ENCODE measurements at regions not wholly inside any gene's neighbourhood (a gene's known extent, or its start where the extent isn't known, plus 50 kb on each side); places are given as distances from the start of the nearest gene placed in this dataset.

DNA sequence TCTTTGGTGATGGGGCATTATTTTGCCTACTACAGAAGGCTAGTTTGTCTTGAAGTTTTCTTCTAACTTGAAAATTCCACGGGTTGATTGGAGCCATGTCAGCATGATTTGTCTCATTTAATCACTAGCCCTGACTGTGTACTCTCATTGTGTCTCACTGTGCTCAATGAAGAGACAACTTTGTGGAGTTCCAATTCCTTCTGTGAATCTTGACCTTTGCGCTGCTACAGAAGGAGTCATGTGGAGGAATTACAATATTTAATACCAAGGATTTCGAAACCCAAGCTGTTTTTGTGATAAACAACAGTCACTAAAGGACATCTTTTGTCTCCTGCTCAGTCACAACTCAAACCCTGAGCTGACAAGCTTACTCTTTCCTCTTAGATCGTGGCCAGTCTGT lies 98.6 kb upstream of the ACTBL2 start:
- DNase-seq, result no peak

DNA sequence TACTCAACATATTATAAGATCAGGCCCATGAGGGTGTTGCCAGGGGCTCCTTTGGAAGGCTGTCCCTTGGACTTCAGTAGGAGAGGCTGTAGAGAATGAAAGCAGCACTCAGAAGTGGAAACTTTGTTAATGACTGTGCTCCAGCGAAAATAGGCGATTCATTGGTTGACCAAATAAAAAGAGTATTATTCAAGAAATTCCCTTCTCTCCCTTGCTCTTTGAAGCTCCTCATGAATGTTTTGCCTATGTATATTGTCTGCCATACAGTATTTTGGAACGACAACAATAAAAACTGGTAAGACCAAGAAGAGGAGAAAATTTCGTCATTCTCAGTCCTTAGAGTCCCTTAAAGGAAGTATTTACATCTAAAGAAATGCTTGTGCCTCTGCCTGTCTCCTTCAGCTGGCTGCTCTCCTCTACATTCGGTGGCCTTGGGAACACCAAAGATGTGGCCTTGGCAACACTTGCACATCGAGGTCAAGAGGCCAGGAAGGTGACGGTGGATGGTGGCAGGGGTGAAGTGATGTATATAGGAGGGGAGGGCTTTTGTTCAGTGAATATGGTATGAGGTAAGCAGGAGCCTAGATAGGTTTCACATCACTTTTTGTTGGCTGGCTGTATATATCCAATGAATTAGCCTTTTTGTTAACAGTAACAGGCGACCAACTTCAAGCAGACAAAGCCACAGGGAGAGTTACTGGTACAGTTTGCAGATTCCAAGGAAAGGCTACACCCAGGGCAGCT lies 95.0 kb upstream of the ACTBL2 start:
- DNase-seq, result no peak

DNA sequence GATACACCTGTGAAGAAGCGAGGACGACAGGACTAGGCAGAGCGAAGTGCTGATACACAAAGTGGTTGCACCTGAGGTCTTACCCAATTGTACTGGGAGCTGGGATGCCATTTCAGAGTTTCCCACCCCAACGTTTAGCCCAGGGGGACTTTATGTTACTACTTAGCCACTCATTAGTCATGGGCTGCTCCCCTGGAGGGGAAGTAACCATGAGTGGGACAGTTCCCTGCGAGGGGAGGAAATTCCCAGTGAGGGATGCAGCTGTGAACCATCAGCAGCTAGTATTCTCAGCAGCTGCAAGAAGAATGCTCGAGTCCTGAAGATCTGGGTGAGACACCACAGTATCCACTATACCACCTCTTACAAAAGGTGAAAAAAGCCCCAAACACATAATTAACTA lies 93.7 kb upstream of the ACTBL2 start:
- DNase-seq, result no peak

DNA sequence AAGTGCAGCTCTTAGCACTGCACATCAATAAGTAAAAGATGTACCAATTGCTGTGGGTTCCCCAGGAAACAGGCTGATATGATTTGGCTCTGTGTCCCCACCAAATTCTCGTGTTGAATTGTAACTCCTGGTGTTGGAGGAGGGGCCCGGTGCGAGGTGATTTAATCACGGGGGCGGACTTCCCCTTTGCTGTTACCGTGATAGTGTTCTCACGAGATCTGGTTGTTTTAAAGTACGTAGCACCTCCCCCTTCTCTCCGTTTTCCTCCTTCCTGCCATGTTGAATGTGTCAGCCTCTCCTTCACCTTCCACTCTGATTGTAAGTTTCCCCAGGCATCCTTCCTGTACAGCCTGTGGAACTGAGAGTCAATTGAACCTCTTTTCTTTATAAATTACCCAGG lies 93.2 kb upstream of the ACTBL2 start:
- DNase-seq, result no peak

GRCh38 chr5:57572461-57572860 lies 89.8 kb upstream of the ACTBL2 start:
- DNase-seq, result no peak

DNA sequence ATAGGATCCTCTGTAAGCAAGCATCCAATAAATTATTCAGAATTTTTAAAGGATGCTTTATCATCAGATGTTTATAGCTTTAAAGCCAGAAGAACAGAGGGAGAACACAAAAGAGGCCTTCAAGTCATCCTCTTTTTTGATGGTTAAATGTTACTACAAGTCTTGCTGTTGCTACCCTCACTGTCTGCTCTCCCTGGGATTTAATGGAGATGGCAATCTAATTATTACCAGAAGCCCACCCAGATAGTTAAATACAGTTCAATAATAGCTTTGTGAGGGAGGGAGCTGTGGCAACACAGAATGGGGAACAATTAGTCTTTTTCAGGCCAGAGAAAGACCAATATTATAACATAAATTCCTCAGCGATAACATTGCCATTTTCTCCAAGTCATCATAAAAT lies 87.0 kb upstream of the ACTBL2 start:
- DNase-seq, result no peak

DNA sequence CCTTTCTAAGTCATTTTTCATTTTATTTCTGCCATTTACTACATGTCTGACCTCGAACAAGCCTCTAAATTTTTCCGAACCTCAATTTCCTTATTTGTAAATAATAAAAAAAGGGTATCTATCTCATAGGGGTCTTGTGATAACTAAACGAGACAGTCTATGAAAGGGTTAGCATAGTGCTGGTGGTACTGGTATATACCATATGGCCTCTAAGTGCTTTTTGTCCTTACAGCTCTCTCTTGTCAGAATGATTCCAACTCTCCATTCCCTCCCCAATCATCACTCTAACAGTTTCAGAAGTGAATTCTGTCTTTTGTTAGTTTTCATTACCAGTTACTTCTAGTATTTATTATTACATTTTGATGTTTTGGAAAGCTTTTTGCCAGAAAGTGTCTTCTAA lies 85.5 kb upstream of the ACTBL2 start:
- DNase-seq, result no peak

- no peak for DNase-seq
Measured at GRCh38 chr5:57566914-57567313, 84.3 kb upstream of the ACTBL2 start.

DNA sequence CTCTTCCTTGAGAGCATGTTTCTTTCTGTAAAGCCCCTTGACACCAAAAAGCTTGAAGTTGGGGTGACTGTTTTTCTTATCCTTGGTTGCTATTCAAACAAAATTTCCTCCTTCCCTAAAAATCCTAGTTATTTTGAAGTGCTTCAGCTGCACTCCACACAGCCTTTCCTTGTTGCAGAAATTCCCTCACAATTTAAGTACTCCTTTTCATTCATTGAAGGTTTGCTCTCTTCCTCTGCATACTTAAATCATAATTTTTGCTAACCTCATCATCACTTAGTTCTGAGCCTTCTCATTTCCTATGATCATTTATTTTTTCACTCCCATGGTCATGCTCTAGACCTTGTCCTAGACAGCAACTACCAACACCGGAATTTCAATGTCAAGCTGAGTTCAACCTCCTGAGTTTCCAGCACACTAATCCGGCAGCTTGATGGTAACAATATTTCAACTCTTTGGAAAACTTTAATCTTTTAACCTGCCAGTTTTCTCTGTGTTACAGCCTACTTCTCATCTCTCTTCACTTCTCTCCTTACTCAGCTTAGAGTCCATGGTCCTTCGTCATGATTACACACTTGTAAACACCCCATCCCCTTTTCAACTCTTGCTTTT lies 78.7 kb upstream of the ACTBL2 start:
- no peak for DNase-seq

GRCh38 chr5:57559110-57559635 lies 76.6 kb upstream of the ACTBL2 start:
- no peak for DNase-seq

GRCh38 chr5:57552033-57552432 lies 69.4 kb upstream of the ACTBL2 start:
- no peak for DNase-seq

DNA sequence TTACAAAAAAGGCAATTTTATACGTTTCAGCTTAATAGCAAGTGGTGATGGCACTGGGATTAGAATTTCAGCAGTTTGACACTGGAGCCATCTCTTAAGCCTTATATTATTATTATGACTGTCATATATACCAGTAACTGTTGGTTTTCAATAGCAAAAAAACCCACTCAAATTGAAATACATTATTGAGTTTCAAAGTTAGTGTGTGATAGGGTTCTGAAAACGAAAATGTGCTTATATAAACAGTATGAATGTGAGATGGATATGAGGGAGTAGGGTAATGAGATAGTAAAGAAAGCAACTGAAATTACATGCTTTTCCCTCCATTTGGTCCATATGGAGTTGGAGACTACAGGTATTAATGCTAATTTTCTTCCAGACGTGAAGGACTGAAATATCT lies 68.6 kb upstream of the ACTBL2 start:
- no peak for DNase-seq

DNA sequence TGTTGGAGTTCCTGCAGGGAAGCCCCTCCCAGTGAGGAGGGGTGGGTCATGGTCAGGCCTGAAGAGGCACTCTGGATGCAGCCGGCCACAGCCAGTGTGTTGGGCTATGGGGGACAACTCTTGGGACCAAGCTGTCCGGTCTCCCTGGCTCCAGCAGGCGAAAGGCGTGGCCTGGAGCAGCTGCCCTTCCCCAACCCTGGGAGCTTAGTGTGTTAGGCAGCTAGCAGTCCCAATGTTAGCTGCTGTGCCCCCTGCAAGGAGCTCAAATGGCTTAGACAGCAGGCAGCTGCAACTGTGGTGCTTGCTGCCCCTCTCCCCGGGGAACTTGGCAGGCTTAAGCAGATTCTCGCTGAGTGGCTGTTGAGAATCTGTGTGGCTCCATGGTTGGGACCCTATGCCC lies 67.5 kb upstream of the ACTBL2 start:
- no peak for DNase-seq

- DNase-seq, result no peak
Measured at GRCh38 chr5:57549566-57549965, 67.0 kb upstream of the ACTBL2 start.

GRCh38 chr5:57540823-57541222 lies 58.2 kb upstream of the ACTBL2 start:
- no peak for DNase-seq

- no peak for DNase-seq
Measured at GRCh38 chr5:57539281-57539701, 56.7 kb upstream of the ACTBL2 start.

GRCh38 chr5:57538341-57538955 lies 55.8 kb upstream of the ACTBL2 start:
- DNase-seq, result no peak

GRCh38 chr5:57537811-57538210 lies 55.2 kb upstream of the ACTBL2 start:
- DNase-seq, result no peak

- no peak for DNase-seq
Measured at GRCh38 chr5:57532513-57533497, 50.2 kb upstream of the ACTBL2 start.

Measured in NCI-H2029 (cell line).